SU-DHL-6 (cell line): ENCODE measurements at regions not wholly inside any gene's neighbourhood (a gene's known extent, or its start where the extent isn't known, plus 50 kb on each side); places are given as distances from the start of the nearest gene placed in this dataset.

Experiments used
- CTCF ChIP-seq: fragments of 200-600 bp; sonication (generic); IDR thresholded peaks from one replicate; pipeline ENCODE4 v1.5.1; 2017; ENCODE audit warnings: antibody characterized with exemption, mild to moderate bottlenecking, low read length, moderate library complexity; ENCODE audit not compliant: insufficient read depth, poor library complexity, severe bottlenecking
- EZH2phosphoT487 ChIP-seq: fragments of 200-600 bp; sonication (generic), shearing (Covaris generic); conservative IDR thresholded peaks from 2 replicates; pipeline ENCODE4 v1.6.1; 2018; ENCODE audit warnings: mild to moderate bottlenecking, antibody characterized with exemption, low read length, moderate library complexity, mixed read lengths

- TF ChIP-seq CTCF (no peak), EZH2phosphoT487 (no peak)
Measured at GRCh38 chr21:15233611-15234010, 168.8 kb upstream of the NRIP1 start.
